A549 (cell line): ENCODE measurements at regions not wholly inside any gene's neighbourhood (a gene's known extent, or its start where the extent isn't known, plus 50 kb on each side); places are given as distances from the start of the nearest gene placed in this dataset.

Experiments
- ATAC-seq, 2 experiments: fragments of 200-7000 bp in 1 of 2; fragments of >200 bp in 1 of 2; cut with Nextera tagmentation in 1 of 2; cut with Tn5 transposase in 1 of 2; 3 replicates each; pipeline versions ENCODE4 v1.8.0 to v1.9.1; 2018 to 2020; ENCODE audit warnings: mild to moderate bottlenecking in 1 of 2, moderate library complexity in 1 of 2
- CTCF ChIA-PET: fragments of 300-600 bp; sonication (Branson Sonifier 250); formaldehyde crosslinking; extraction: SDS; loops from one replicate; lab custom pipeline; 2021; ENCODE audit warnings: antibody characterized with exemption, inconsistent platforms; lab: Yijun Ruan, JAX
- POLR2A ChIA-PET: fragments of 350-600 bp; formaldehyde crosslinking; extraction: SDS; loops from one replicate; lab custom pipeline; 2021; ENCODE audit warnings: antibody characterized with exemption, inconsistent platforms; lab: Yijun Ruan, JAX
- DNase-seq, 2 experiments: peaks; one replicate each; pipeline versions ENCODE4 v3.0.0 to v3.0.0-alpha.2; 2011 to 2016; ENCODE audit warnings: low read depth in 1 of 2, low spot score in 1 of 2
- FAIRE-seq: peaks from 2 replicates; lab custom pipeline; 2011; peaks lifted over from hg19 to GRCh38; lab: Jason Lieb, UNC
- H3K27ac ChIP-seq, 2 experiments: fragments of >200 bp; sonication (Bioruptor Twin); formaldehyde crosslinking; 3 replicates each; pipeline ENCODE4 v1.5.1; 2016 to 2017
- H3K4me1 ChIP-seq: fragments of >200 bp; sonication (Bioruptor Twin); formaldehyde crosslinking; 3 replicates; pipeline ENCODE4 v1.6.1; 2016
- H3K4me2 ChIP-seq: fragments of >200 bp; sonication (Bioruptor Twin); formaldehyde crosslinking; 3 replicates; pipeline ENCODE4 v1.6.1; 2016
- H3K4me3 ChIP-seq: fragments of >200 bp; sonication (Bioruptor Twin); formaldehyde crosslinking; 3 replicates; pipeline ENCODE4 v1.5.1; 2016
- H3K9me3 ChIP-seq: fragments of >200 bp; sonication (Bioruptor Twin); formaldehyde crosslinking; 3 replicates; pipeline ENCODE4 v1.6.1; 2016
- BHLHE40 ChIP-seq: IDR thresholded peaks from 2 replicates; pipeline ENCODE4 v1.6.1; 2012; ENCODE audit warnings: low read depth, low read length, inconsistent platforms
- CEBPB ChIP-seq, 2 experiments: fragments of >200 bp in 1 of 2; sonication (Bioruptor Twin) in 1 of 2; formaldehyde crosslinking in 1 of 2; IDR thresholded peaks; 2 replicates each; pipeline ENCODE4 v1.6.1; 2012 to 2016
- EHMT2 ChIP-seq: fragments of 200-600 bp; sonication (generic); IDR thresholded peaks from 2 replicates; pipeline ENCODE4 v1.6.1; 2016; ENCODE audit warnings: antibody characterized with exemption, low read depth, mild to moderate bottlenecking, moderate library complexity
- FOXS1 ChIP-seq: fragments of 250-450 bp; sonication (Bioruptor Pico); IDR thresholded peaks from 2 replicates; pipeline ENCODE4 v1.5.0; 2020; ENCODE audit warnings: mild to moderate bottlenecking, moderate library complexity
- HEYL ChIP-seq: fragments of 250-450 bp; sonication (Bioruptor Pico); IDR thresholded peaks from 2 replicates; pipeline ENCODE4 v1.8.0; 2021; ENCODE audit warnings: mild to moderate bottlenecking, moderate library complexity
- HOXB13 ChIP-seq: fragments of 250-450 bp; sonication (Bioruptor Pico); IDR thresholded peaks from 2 replicates; pipeline ENCODE4 v1.5.0; 2020; ENCODE audit warnings: low read depth, mild to moderate bottlenecking, moderate library complexity
- JUN ChIP-seq, 2 experiments: fragments of >200 bp; sonication (Bioruptor Twin); formaldehyde crosslinking; IDR thresholded peaks; 2 replicates in 1 of 2; 3 replicates in 1 of 2; pipeline ENCODE4 v1.6.1; 2016 to 2017
- KDM1A ChIP-seq: fragments of 200-600 bp; sonication (generic); IDR thresholded peaks from 2 replicates; pipeline ENCODE4 v1.6.1; 2016; ENCODE audit warnings: low read depth, mild to moderate bottlenecking
- MAFK ChIP-seq: fragments of 450-650 bp; IDR thresholded peaks from 2 replicates; pipeline ENCODE4 v1.6.1; 2014; ENCODE audit not compliant: partially characterized antibody
- NPAS2 ChIP-seq: fragments of 250-450 bp; sonication (Bioruptor Pico); IDR thresholded peaks from 2 replicates; pipeline ENCODE4 v1.8.0; 2022; ENCODE audit warnings: mild to moderate bottlenecking, moderate library complexity, borderline replicate concordance
- POLR2AphosphoS2 ChIP-seq: conservative IDR thresholded peaks from 2 replicates; pipeline ENCODE4 v1.6.1; 2012; ENCODE audit warnings: low read length, improper control_type of control experiment, inconsistent platforms
- RAD21 ChIP-seq, 2 experiments: fragments of >200 bp in 1 of 2; sonication (Bioruptor Twin) in 1 of 2; formaldehyde crosslinking in 1 of 2; IDR thresholded peaks in 1 of 2; conservative IDR thresholded peaks in 1 of 2; 2 replicates in 1 of 2; 3 replicates in 1 of 2; pipeline ENCODE4 v1.6.1; 2012 to 2018; ENCODE audit warnings: inconsistent platforms in 1 of 2
- RARB ChIP-seq: fragments of 250-450 bp; sonication (Bioruptor Pico); IDR thresholded peaks from 2 replicates; pipeline ENCODE4 v1.8.0; 2021; ENCODE audit warnings: mild to moderate bottlenecking, moderate library complexity
- RCOR1 ChIP-seq: fragments of 150-350 bp; IDR thresholded peaks from 2 replicates; pipeline ENCODE4 v1.6.1; 2014; ENCODE audit warnings: antibody characterized with exemption, low read length, low read depth
- RNF2 ChIP-seq: fragments of 200-600 bp; sonication (generic); IDR thresholded peaks from 2 replicates; pipeline ENCODE4 v1.6.1; 2016; ENCODE audit warnings: low read depth, mild to moderate bottlenecking, antibody characterized with exemption, moderate library complexity, borderline replicate concordance
- SMC3 ChIP-seq: fragments of >200 bp; sonication (Bioruptor Twin); formaldehyde crosslinking; IDR thresholded peaks from 3 replicates; pipeline ENCODE4 v1.6.1; 2018; ENCODE audit warnings: inconsistent platforms
- TP53 ChIP-seq: fragments of 250-450 bp; sonication (Bioruptor Pico); IDR thresholded peaks from 2 replicates; pipeline ENCODE4 v1.5.0; 2021; ENCODE audit warnings: mild to moderate bottlenecking, moderate library complexity
- ZNF302 ChIP-seq: fragments of 250-450 bp; sonication (Bioruptor Pico); IDR thresholded peaks from 2 replicates; pipeline ENCODE4 v1.9.0; 2021; ENCODE audit warnings: inconsistent platforms, mild to moderate bottlenecking, moderate library complexity
- WGBS: methylation state at CpG from one replicate; pipeline ENCODE4 v1.1.6; 2017; ENCODE audit errors: missing lambda C conversion rate; 5-methylcytosine and 5-hydroxymethylcytosine counted together
- TF ChIP-seq, protein P1 (sequence below): IDR thresholded peaks from 2 replicates; pipeline ENCODE4 v1.6.1; 2012; ENCODE audit warnings: low read depth, borderline replicate concordance
- TF ChIP-seq, protein P2 (sequence below): fragments of 250-450 bp; sonication (Bioruptor Pico); IDR thresholded peaks from 2 replicates; pipeline ENCODE4 v1.5.0; 2020; ENCODE audit warnings: low read depth, mild to moderate bottlenecking, moderate library complexity
- TF ChIP-seq, protein P3 (sequence below): fragments of 200-600 bp; sonication (generic); IDR thresholded peaks from 2 replicates; pipeline ENCODE4 v1.6.1; 2016; ENCODE audit warnings: antibody characterized with exemption, mild to moderate bottlenecking, moderate library complexity
- TF ChIP-seq, protein P4 (sequence below): IDR thresholded peaks from 2 replicates; pipeline ENCODE4 v1.6.1; 2012
- TF ChIP-seq, protein P5 (sequence below): fragments of 450-650 bp; IDR thresholded peaks from 2 replicates; pipeline ENCODE4 v1.6.1; 2014; ENCODE audit warnings: antibody characterized with exemption
- TF ChIP-seq, protein P6 (sequence below): fragments of >200 bp; sonication (Bioruptor Twin); formaldehyde crosslinking; IDR thresholded peaks from 2 replicates; pipeline ENCODE4 v1.6.1; 2016
- TF ChIP-seq, protein P7 (sequence below): fragments of 250-450 bp; sonication (Bioruptor Pico); IDR thresholded peaks from 2 replicates; pipeline ENCODE4 v1.5.0; 2021; ENCODE audit warnings: mild to moderate bottlenecking, moderate library complexity, borderline replicate concordance

DNA sequence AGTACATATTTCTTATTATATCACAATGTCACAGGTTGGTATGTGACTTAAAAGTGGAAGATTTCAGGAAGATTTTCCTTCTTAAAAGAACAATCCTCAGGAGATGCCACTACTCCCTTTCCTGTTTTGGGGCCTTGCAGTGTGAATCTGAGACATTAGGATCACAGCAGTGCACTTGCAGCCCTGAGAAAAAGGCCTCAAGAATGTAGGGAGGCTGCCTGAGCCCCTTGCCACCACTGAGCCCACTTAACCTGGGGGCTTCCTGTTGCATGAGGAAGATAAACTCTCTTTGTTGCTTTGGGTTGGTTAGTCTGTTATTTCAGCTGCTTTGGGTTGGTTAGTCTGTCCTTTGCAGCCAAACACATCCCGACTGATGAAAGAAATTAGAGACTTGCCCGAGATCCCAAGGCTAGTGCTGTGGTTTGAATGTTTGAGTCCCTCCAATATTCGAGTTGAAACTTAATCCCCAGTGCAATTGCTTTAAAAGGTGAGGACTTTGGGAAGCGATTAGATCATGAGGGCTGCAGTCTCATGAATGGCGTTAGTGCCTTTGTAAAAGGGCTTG, 151.3 kb upstream of the SP4 start:
- no peak for TF ChIP-seq RAD21 (conservative IDR thresholded peaks at IDR 0.05 in 1 of 2, IDR thresholded peaks at IDR 0.05 in 1 of 2)
- TF ChIP-seq KDM1A = no peak
- no peak for TF ChIP-seq HOXB13 (CRISPR knock-in tag)
- no peak for TF ChIP-seq CEBPB (IDR thresholded peaks at IDR 0.05)
- TF ChIP-seq, protein P1, sequence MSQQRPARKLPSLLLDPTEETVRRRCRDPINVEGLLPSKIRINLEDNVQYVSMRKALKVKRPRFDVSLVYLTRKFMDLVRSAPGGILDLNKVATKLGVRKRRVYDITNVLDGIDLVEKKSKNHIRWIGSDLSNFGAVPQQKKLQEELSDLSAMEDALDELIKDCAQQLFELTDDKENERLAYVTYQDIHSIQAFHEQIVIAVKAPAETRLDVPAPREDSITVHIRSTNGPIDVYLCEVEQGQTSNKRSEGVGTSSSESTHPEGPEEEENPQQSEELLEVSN = no peak
- no peak for TF ChIP-seq EHMT2
- no peak for TF ChIP-seq RARB (CRISPR knock-in tag)
- TF ChIP-seq TP53 (CRISPR knock-in tag) = no peak
- no peak for TF ChIP-seq BHLHE40
- CTCF ChIA-PET = no interaction called here
- FAIRE-seq (no peak), DNase-seq (no peak), ATAC-seq (no peak)
- H3K9me3 ChIP-seq = no peaks in the 10 kb centered on the region
- no peaks in the 10 kb centered on the region for H3K4me1 ChIP-seq
- H3K4me3 ChIP-seq = no peak overlapping the region
- POLR2A ChIA-PET = no interaction called here
- WGBS = 5% methylated on average over 5 of the region's 5 CpGs
- no peak overlapping the region for H3K27ac ChIP-seq
- no peak overlapping the region for H3K4me2 ChIP-seq

DNA sequence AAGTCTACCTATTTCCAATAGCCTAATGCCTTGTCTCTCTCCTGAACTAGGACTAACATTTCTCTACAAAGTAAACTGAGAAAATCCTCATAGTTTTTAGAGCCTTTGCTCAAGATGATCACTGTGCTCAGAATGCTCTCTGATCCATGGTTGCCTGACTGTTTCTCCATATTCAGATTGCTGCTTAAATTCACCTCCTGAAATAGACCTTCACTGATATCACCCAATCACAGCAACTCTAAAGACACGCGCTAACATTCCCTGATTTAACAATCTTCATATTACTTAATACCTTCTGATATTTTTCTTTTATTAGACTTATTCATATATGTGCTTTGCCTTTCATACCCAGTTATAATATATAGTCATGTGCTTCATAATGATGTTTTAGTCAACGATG, 148.9 kb upstream of the SP4 start:
- DNase-seq = no peak
- Histone ChIP-seq H3K4me3 (no peak overlapping the region), H3K27ac (no peak overlapping the region), H3K4me1 (no peaks in the 10 kb centered on the region), H3K9me3 (no peaks in the 10 kb centered on the region), H3K4me2 (no peak overlapping the region)
- 63% methylated on average over 3 of the region's 3 CpGs for WGBS
- no peak for ATAC-seq
- POLR2A ChIA-PET = no interaction called here
- CTCF ChIA-PET = interaction anchor here (3.2 kb wide), 1 partner anchor 488 kb away, joined by 8 read pairs; no protein-coding TSS in a partner anchor
- TF ChIP-seq JUN (IDR thresholded peaks at IDR 0.05) = no peak
- no peak for TF ChIP-seq MAFK
- no peak for TF ChIP-seq POLR2AphosphoS2
- TF ChIP-seq BHLHE40 = no peak
- TF ChIP-seq NPAS2 (CRISPR knock-in tag) = no peak
- TF ChIP-seq, protein P2, sequence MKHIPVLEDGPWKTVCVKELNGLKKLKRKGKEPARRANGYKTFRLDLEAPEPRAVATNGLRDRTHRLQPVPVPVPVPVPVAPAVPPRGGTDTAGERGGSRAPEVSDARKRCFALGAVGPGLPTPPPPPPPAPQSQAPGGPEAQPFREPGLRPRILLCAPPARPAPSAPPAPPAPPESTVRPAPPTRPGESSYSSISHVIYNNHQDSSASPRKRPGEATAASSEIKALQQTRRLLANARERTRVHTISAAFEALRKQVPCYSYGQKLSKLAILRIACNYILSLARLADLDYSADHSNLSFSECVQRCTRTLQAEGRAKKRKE = no peak
- TF ChIP-seq HOXB13 (CRISPR knock-in tag) = no peak
- TF ChIP-seq, protein P3, sequence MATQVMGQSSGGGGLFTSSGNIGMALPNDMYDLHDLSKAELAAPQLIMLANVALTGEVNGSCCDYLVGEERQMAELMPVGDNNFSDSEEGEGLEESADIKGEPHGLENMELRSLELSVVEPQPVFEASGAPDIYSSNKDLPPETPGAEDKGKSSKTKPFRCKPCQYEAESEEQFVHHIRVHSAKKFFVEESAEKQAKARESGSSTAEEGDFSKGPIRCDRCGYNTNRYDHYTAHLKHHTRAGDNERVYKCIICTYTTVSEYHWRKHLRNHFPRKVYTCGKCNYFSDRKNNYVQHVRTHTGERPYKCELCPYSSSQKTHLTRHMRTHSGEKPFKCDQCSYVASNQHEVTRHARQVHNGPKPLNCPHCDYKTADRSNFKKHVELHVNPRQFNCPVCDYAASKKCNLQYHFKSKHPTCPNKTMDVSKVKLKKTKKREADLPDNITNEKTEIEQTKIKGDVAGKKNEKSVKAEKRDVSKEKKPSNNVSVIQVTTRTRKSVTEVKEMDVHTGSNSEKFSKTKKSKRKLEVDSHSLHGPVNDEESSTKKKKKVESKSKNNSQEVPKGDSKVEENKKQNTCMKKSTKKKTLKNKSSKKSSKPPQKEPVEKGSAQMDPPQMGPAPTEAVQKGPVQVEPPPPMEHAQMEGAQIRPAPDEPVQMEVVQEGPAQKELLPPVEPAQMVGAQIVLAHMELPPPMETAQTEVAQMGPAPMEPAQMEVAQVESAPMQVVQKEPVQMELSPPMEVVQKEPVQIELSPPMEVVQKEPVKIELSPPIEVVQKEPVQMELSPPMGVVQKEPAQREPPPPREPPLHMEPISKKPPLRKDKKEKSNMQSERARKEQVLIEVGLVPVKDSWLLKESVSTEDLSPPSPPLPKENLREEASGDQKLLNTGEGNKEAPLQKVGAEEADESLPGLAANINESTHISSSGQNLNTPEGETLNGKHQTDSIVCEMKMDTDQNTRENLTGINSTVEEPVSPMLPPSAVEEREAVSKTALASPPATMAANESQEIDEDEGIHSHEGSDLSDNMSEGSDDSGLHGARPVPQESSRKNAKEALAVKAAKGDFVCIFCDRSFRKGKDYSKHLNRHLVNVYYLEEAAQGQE = no peak
- TF ChIP-seq ZNF302 = no peak
- no peak for FAIRE-seq

DNA sequence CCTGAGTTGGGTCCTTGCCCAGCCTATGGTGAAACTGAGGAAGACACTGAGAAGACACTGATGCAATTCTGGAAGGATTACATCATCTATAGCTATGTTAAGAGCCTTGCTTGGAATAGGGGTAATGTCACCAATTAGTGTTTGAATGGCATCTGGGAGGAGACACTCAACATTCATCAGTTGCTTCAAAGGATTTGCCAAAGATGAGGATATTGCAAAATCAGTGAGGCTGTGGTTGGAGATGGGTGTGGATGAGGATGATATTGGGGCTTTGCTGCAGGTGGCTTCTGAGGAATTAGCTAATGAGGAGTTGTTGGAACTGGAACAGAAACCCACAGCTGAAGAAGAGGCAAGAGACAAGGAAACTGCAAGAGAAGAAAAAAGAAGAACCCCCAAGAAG, 146.7 kb upstream of the SP4 start:
- ATAC-seq = no peak
- Histone ChIP-seq H3K4me1 (no peaks in the 10 kb centered on the region), H3K27ac (no peak overlapping the region), H3K4me3 (no peak overlapping the region)
- DNase-seq = no peak
- POLR2A ChIA-PET = no interaction called here
- CTCF ChIA-PET = interaction anchor here (0.8 to 3.2 kb wide), 5 partner anchors 10 to 486 kb away, joined by 3 to 8 read pairs (median 4); no protein-coding TSS in a partner anchor
- no peak for FAIRE-seq
- TF ChIP-seq SMC3 (no peak), HEYL (CRISPR knock-in tag) (no peak), RCOR1 (no peak), FOXS1 (CRISPR knock-in tag) (no peak), RNF2 (no peak), BHLHE40 (no peak)
- TF ChIP-seq, protein P4, sequence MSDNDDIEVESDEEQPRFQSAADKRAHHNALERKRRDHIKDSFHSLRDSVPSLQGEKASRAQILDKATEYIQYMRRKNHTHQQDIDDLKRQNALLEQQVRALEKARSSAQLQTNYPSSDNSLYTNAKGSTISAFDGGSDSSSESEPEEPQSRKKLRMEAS = no peak
- TF ChIP-seq, protein P5, sequence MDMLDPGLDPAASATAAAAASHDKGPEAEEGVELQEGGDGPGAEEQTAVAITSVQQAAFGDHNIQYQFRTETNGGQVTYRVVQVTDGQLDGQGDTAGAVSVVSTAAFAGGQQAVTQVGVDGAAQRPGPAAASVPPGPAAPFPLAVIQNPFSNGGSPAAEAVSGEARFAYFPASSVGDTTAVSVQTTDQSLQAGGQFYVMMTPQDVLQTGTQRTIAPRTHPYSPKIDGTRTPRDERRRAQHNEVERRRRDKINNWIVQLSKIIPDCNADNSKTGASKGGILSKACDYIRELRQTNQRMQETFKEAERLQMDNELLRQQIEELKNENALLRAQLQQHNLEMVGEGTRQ = no peak
- TF ChIP-seq, protein P6, sequence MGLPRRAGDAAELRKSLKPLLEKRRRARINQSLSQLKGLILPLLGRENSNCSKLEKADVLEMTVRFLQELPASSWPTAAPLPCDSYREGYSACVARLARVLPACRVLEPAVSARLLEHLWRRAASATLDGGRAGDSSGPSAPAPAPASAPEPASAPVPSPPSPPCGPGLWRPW = no peak
- TF ChIP-seq, protein P7, sequence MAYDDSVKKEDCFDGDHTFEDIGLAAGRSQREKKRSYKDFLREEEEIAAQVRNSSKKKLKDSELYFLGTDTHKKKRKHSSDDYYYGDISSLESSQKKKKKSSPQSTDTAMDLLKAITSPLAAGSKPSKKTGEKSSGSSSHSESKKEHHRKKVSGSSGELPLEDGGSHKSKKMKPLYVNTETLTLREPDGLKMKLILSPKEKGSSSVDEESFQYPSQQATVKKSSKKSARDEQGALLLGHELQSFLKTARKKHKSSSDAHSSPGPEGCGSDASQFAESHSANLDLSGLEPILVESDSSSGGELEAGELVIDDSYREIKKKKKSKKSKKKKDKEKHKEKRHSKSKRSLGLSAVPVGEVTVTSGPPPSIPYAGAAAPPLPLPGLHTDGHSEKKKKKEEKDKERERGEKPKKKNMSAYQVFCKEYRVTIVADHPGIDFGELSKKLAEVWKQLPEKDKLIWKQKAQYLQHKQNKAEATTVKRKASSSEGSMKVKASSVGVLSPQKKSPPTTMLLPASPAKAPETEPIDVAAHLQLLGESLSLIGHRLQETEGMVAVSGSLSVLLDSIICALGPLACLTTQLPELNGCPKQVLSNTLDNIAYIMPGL (CRISPR knock-in tag) = no peak
- TF ChIP-seq, all 56 proteins: peak for 0
- no peak overlapping the region for H3K4me2 ChIP-seq
- H3K9me3 ChIP-seq = no peaks in the 10 kb centered on the region
